Pancreas (tissue), 10 donors: ENCODE measurements at regions not wholly inside any gene's neighbourhood (a gene's known extent, or its start where the extent isn't known, plus 50 kb on each side); places are given as distances from the start of the nearest gene placed in this dataset.
A peak's percentile ranks its signal among the peaks of the same experiment; 100 is the strongest.
"Not testable (repeated sequence)": the region's sequence is repeated elsewhere in the genome, so short reads cannot be mapped to it uniquely, and the experiment has no call there.

Experiments used
- ATAC-seq, 4 donors: fragments of 200-7000 bp; cut with Tn5 transposase; one replicate each; pipeline versions ENCODE4 v1.8.0 to v1.9.1; 2020; ENCODE audit warnings: mild to moderate bottlenecking in 4 of 4, moderate library complexity in 4 of 4
- DNase-seq, 6 donors: peaks; one replicate each; pipeline ENCODE4 v3.0.0-alpha.2; 2020
- FAIRE-seq: peaks from 2 replicates; lab custom pipeline; 2012; peaks lifted over from hg19 to GRCh38; lab: Jason Lieb, UNC
- H3K27ac ChIP-seq, 4 donors: fragments of 200-600 bp; sonication (generic); 1 replicate in 3 of 4; 2 replicates in 1 of 4; pipeline versions ENCODE4 v1.5.0 to v1.8.0; 2020
- H3K27me3 ChIP-seq, 4 donors: fragments of 200-600 bp; one replicate each; pipeline ENCODE4 v1.8.0; 2021
- H3K36me3 ChIP-seq, 3 donors: fragments of 200-600 bp; sonication (generic) in 1 of 3; one replicate each; pipeline versions ENCODE4 v1.5.0 to v1.8.0; 2020 to 2021
- H3K4me1 ChIP-seq, 3 donors: fragments of 200-600 bp; one replicate each; pipeline ENCODE4 v1.8.0; 2021
- H3K4me3 ChIP-seq, 4 donors: fragments of 200-600 bp; sonication (generic) in 2 of 4; one replicate each; pipeline versions ENCODE4 v1.5.0 to v1.8.0; 2020 to 2021
- H3K9me3 ChIP-seq, 4 donors: fragments of 200-600 bp; one replicate each; pipeline ENCODE4 v1.8.0; 2021
- WGBS, 2 donors: extraction: QIAGEN DNeasy Blood & Tissue Kit; methylation state at CpG; one replicate each; pipeline ENCODE4 v1.1.7; 2013; 5-methylcytosine and 5-hydroxymethylcytosine counted together
- intact Hi-C, 3 donors: fragments of 100-400 bp; cut with DNase I; formaldehyde crosslinking; loops; one replicate each; pipeline versions ENCODE4 v1.11.1 to v1.14.2; 2022
- TF ChIP-seq, protein P1 (sequence below), 4 donors: fragments of 200-600 bp; sonication (generic) in 3 of 4; IDR thresholded peaks; one replicate each; pipeline versions ENCODE4 v1.5.0 to v1.8.0; 2021; ENCODE audit warnings: antibody characterized with exemption in 4 of 4
- donor health status: healthy with polysubstance abuse.
- donor health status: DM: no; HTN: no; CAD: no; lungs with moderate emphysema.
- donor health status: DM: no; HTN: no; CAD: no.
- donor health status: control.
- donor health status: control.
- donor health status: Bipolar disorder and iron deficiency.
- donor health status: DM: yes; HTN: yes; CAD: no.
- donor health status: DM: no; HTN: no; CAD: no.
- donor health status: DM: no; HTN: no; CAD: no.
- donor health status: DM: yes; HTN: yes; CAD: no.

DNA sequence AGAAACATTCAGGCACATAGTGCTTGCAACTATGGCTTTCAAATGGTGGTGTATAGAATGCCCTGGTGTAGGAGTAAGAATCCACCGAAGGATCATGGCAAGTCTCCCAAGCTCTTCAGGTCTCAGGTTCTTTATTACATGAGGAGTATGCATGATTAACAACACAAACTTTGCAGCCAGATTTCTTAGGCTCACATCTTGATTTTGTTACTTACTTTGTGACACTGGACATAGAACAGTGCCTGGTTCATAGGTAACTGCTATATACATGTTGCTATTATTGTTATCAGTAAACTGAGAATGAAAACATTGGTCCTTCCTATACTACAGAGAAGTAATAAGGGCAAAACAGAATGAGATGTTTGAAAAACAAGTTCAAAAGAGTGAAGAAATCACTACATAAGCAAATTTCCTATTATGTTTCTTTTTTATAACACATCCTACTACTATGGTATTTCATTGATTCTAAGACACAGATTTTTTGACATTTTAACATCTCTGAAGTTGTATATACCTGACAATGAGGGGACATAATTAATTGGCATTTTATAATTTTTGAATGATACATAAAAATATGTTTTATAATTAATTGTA, 284.9 kb downstream of the C1D start:
- Histone ChIP-seq H3K27ac (no peak overlapping the region), H3K36me3 (no peaks in the 10 kb centered on the region), H3K4me3 (no peak overlapping the region), H3K9me3 (no peaks in the 10 kb centered on the region), H3K27me3 (no peaks in the 10 kb centered on the region), H3K4me1 (peaks cover 4 to 7% (median 5%) of the 10 kb centered on the region in 3 donors)
- WGBS, 2 donors, result 96 to 98% methylated on average over 1 of the region's 1 CpG
- DNase-seq (no peak), FAIRE-seq (no peak), ATAC-seq (no peak)
- intact Hi-C loops, result no loop called here
- TF ChIP-seq, protein P1, sequence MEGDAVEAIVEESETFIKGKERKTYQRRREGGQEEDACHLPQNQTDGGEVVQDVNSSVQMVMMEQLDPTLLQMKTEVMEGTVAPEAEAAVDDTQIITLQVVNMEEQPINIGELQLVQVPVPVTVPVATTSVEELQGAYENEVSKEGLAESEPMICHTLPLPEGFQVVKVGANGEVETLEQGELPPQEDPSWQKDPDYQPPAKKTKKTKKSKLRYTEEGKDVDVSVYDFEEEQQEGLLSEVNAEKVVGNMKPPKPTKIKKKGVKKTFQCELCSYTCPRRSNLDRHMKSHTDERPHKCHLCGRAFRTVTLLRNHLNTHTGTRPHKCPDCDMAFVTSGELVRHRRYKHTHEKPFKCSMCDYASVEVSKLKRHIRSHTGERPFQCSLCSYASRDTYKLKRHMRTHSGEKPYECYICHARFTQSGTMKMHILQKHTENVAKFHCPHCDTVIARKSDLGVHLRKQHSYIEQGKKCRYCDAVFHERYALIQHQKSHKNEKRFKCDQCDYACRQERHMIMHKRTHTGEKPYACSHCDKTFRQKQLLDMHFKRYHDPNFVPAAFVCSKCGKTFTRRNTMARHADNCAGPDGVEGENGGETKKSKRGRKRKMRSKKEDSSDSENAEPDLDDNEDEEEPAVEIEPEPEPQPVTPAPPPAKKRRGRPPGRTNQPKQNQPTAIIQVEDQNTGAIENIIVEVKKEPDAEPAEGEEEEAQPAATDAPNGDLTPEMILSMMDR (IDR thresholded peaks at IDR 0.05), result no peak

DNA sequence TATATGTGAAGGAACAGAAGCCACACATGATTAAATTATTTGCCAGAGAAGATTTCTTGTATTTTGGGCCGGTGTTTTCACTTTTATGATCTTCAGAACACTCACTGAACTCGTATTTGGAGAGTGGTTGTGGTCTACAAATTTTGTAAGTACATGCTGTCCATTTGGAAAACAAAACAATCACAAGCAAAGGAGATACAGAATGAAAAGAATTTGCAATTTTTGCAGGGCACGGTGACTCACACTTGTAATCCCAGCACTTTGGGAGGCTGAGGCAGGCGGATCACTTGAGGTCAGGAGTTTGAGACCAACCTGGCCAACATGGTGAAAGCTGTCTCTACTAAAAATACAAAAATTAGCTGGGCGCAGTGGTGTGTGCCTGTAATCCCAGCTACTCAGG, 282.0 kb downstream of the C1D start:
- FAIRE-seq, H3K9me3 ChIP-seq, H3K27ac ChIP-seq, DNase-seq, H3K4me3 ChIP-seq, intact Hi-C loops, H3K4me1 ChIP-seq, H3K27me3 ChIP-seq, ATAC-seq, H3K36me3 ChIP-seq: not testable (repeated sequence)
- WGBS, 2 donors, result 82 to 85% methylated on average over 5 of the region's 5 CpGs

DNA sequence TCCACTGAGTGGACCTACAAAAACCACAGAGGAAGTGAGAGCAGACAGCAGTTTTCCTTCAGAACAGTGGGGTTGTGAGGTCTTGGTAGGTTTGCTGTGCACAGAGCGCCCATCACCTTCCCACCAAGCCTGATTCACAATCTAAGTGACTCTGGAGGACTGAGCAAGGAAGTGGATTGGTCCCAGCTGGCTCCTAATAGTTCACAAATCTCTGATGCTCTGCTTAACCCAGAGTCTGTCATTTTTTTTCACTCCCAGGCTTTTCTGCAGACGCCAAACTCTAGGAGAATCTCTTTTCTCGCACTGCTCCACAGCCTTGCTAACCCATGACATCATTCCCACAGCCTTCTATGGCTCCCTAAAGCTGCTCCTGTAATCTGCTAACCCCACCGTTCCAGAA, 280.4 kb downstream of the C1D start:
- intact Hi-C loops, result no loop called here
- TF ChIP-seq, protein P1 (IDR thresholded peaks at IDR 0.05), result no peak
- H3K27ac ChIP-seq, result no peak overlapping the region
- no peaks in the 10 kb centered on the region for H3K36me3 ChIP-seq
- FAIRE-seq (no peak), DNase-seq (no peak), ATAC-seq (peak in 1 of 4 donors; percentile 63)
- H3K9me3 ChIP-seq, result no peaks in the 10 kb centered on the region
- H3K4me3 ChIP-seq, result no peak overlapping the region
- H3K27me3 ChIP-seq, result no peaks in the 10 kb centered on the region
- H3K4me1 ChIP-seq, result no peaks in the 10 kb centered on the region
- WGBS, 2 donors, result 79 to 82% methylated on average over 4 of the region's 4 CpGs

DNA sequence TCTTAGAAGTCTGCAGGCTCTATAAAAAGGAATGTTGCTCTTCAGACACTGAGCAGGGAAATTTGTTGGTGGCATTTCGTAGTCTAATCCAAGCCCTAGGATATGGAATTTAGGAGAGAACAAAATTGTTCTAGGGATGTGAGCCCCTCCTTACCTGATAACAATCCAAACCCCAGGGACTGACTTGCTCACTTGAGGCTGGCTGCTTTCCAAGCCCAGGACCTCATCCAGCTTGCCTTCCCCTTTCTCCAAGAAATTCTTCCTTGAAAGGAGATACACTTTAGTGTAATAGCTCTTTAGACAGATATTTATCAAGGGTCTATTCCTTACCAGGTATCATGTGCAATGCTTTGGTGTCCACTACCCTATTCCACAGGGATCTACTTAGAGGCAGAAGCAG, 279.8 kb downstream of the C1D start:
- TF ChIP-seq, protein P1 (IDR thresholded peaks at IDR 0.05), result no peak
- Histone ChIP-seq H3K27ac (no peak overlapping the region), H3K4me3 (no peak overlapping the region), H3K4me1 (no peaks in the 10 kb centered on the region), H3K36me3 (no peaks in the 10 kb centered on the region), H3K9me3 (no peaks in the 10 kb centered on the region), H3K27me3 (no peaks in the 10 kb centered on the region)
- no peak for ATAC-seq
- WGBS, 2 donors, result 88 to 90% methylated on average over 1 of the region's 1 CpG
- no peak for FAIRE-seq
- intact Hi-C loops, result no loop called here
- no peak for DNase-seq

DNA sequence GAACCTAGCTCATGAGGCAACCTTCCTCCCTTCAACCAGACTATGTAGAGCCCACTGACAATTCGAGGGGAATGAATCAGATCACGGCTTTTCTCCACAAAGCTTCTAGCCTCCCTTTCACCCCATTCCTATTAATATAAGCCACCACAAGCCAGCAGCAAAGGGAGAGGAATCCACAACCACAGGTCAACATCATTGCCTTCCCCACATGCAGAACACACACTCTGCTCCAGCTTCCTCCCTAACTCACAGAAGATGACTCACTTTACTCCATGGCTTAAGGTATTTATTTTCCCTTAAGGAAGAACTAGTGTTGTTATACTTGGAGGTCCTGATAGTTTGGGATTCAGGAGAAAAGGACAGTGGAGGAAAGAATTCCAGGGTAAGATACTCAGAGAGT, 272.2 kb downstream of the C1D start:
- intact Hi-C loops, result no loop called here
- no peak overlapping the region for H3K4me3 ChIP-seq
- H3K27me3 ChIP-seq, result no peaks in the 10 kb centered on the region
- no peak overlapping the region for H3K27ac ChIP-seq
- 86 to 91% methylated on average over 2 of the region's 2 CpGs for WGBS, 2 donors
- H3K9me3 ChIP-seq, result no peaks in the 10 kb centered on the region
- TF ChIP-seq, protein P1 (IDR thresholded peaks at IDR 0.05), result no peak
- ATAC-seq (peak in 2 of 4 donors; percentile 12 to 31), FAIRE-seq (no peak), DNase-seq (no peak)
- H3K4me1 ChIP-seq, result peaks cover 14 to 41% (median 36%) of the 10 kb centered on the region in 3 donors
- H3K36me3 ChIP-seq, result no peaks in the 10 kb centered on the region
